Left ventricle myocardium inferior (tissue), 1 donor: ENCODE measurements at regions not wholly inside any gene's neighbourhood (a gene's known extent, or its start where the extent isn't known, plus 50 kb on each side); places are given as distances from the start of the nearest gene placed in this dataset.
A peak's percentile ranks its signal among the peaks of the same experiment; 100 is the strongest.

Source experiments
- DNase-seq: peaks from one replicate; pipeline ENCODE4 v3.0.0-alpha.2; 2020
- H3K27ac ChIP-seq: fragments of 200-600 bp; replicated peaks from 2 replicates; pipeline ENCODE4 v1.8.0; 2021
- H3K27me3 ChIP-seq: fragments of 200-600 bp; 2 replicates; pipeline ENCODE4 v1.8.0; 2021; ENCODE audit warnings: low read depth
- H3K36me3 ChIP-seq: fragments of 200-600 bp; 2 replicates; pipeline ENCODE4 v1.8.0; 2021
- H3K4me1 ChIP-seq: fragments of 200-600 bp; 2 replicates; pipeline ENCODE4 v1.8.0; 2021
- H3K4me3 ChIP-seq: fragments of 200-600 bp; 2 replicates; pipeline ENCODE4 v1.8.0; 2021; ENCODE audit warnings: mild to moderate bottlenecking, moderate library complexity
- H3K9me3 ChIP-seq: fragments of 200-600 bp; replicated peaks from 2 replicates; pipeline ENCODE4 v1.8.0; 2021
- intact Hi-C: fragments of 100-400 bp; cut with micrococcal nuclease; formaldehyde crosslinking; loops from one replicate; pipeline ENCODE4 v1.11.0; 2022
- TF ChIP-seq, protein P1 (sequence below): fragments of 200-600 bp; IDR thresholded peaks from 2 replicates; pipeline ENCODE4 v1.8.0; 2021; ENCODE audit warnings: antibody characterized with exemption, mild to moderate bottlenecking, borderline replicate concordance
- donor health status: DM: no; HTN: yes; CAD: no; lungs with severe emphysema.

DNA sequence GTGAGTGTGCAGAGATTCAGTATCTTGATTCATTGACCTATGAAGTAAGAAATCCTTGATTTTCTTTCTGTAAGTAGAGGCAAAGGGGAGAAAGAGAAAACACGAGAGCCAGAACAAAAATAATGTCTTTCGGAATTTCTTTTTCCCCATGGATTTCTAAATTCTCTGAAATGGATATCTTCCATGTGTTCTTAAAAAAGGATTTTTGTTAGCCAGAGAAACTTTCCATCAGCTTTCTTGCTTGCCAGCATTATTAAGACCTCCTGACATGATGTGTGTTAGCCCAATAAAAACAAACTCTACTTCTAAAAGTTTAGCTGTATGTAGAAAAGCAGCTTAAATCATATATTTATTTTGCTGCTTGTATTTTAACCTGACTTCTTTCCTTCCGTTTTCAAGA lies 122.3 kb upstream of the AADACL2 start:
- no peak overlapping the region for H3K4me3 ChIP-seq

DNA sequence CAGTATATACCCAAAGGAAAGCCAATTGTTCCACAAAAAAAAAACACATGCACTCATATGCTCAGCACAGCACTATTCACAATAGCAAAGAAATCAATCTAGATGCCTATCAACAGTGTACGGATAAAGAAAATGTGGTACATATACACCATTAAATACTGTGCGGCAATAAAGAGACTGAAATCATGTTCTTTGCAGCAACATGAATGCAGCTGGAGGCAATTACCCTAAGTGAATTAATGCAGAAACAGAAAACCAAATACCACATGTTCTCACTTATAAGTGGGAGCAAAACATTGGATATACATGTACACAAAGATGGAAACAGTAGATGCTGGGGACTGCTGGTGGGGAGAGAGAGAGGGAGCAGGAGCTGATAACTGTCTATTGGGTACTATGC lies 124.2 kb upstream of the AADACL2 start:
- DNase-seq, result no peak
- Histone ChIP-seq H3K4me1 (no peaks in the 10 kb centered on the region), H3K27me3 (no peaks in the 10 kb centered on the region), H3K36me3 (no peaks in the 10 kb centered on the region), H3K9me3 (peaks cover 14% of the 10 kb centered on the region), H3K27ac (no peak overlapping the region), H3K4me3 (no peak overlapping the region)
- intact Hi-C loops, result no loop called here
- TF ChIP-seq, protein P1, sequence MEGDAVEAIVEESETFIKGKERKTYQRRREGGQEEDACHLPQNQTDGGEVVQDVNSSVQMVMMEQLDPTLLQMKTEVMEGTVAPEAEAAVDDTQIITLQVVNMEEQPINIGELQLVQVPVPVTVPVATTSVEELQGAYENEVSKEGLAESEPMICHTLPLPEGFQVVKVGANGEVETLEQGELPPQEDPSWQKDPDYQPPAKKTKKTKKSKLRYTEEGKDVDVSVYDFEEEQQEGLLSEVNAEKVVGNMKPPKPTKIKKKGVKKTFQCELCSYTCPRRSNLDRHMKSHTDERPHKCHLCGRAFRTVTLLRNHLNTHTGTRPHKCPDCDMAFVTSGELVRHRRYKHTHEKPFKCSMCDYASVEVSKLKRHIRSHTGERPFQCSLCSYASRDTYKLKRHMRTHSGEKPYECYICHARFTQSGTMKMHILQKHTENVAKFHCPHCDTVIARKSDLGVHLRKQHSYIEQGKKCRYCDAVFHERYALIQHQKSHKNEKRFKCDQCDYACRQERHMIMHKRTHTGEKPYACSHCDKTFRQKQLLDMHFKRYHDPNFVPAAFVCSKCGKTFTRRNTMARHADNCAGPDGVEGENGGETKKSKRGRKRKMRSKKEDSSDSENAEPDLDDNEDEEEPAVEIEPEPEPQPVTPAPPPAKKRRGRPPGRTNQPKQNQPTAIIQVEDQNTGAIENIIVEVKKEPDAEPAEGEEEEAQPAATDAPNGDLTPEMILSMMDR, result no peak

More for the DNA sequence above, 122.3 kb upstream of the AADACL2 start:
- intact Hi-C loops, result no loop called here
- Histone ChIP-seq H3K9me3 (peaks cover 14% of the 10 kb centered on the region), H3K27ac (peak overlapping the region; percentile 59), H3K4me1 (no peaks in the 10 kb centered on the region), H3K27me3 (no peaks in the 10 kb centered on the region), H3K36me3 (no peaks in the 10 kb centered on the region)
- no peak for DNase-seq
- TF ChIP-seq, protein P1, result no peak

DNA sequence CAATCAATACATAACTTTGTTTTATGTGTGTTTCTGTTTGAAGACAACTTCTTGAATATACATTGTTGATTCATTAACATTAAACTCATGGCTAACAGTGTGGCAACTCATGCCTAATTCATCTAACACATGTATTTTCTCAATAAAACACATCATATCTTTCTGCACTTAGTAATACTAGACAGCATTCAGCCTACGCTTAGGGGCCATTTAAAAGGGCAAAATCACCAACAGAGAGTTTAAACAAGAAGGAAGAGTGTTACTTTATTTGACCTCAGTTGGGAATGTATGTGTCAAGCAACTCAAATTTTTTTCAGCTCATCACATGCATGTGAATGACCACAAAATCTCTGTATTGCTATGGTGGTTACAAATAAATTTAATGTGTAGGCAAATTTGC lies 128.8 kb upstream of the AADACL2 start:
- no peaks in the 10 kb centered on the region for H3K36me3 ChIP-seq
- H3K27me3 ChIP-seq, result no peaks in the 10 kb centered on the region
- H3K4me3 ChIP-seq, result no peak overlapping the region
- DNase-seq, result no peak
- peaks cover under 1% of the 10 kb centered on the region for H3K9me3 ChIP-seq
- intact Hi-C loops, result no loop called here
- TF ChIP-seq, protein P1, result no peak
- H3K27ac ChIP-seq, result no peak overlapping the region
- H3K4me1 ChIP-seq, result no peaks in the 10 kb centered on the region

DNA sequence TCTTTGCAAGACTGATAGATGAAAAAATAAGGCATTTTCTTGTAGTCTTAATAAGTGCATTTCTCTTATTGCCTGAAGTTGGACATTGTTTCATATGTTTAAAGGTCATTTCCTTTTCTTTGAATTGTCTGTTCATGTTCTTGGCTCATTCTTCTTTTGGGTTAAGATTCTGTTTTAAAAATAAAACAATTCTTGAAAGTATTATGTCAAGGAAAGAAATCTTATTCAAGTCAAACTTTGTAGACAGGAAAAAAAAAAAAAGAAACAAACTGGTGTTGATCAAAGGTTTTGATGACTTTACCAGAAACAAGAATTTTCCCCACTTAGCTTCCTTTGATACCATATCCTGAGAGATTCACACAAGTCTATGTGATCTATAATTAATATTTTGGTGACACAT lies 132.9 kb upstream of the AADACL2 start:
- intact Hi-C loops, result no loop called here
- no peak overlapping the region for H3K4me3 ChIP-seq
- H3K9me3 ChIP-seq, result no peaks in the 10 kb centered on the region
- H3K36me3 ChIP-seq, result no peaks in the 10 kb centered on the region
- H3K27ac ChIP-seq, result no peak overlapping the region
- no peaks in the 10 kb centered on the region for H3K27me3 ChIP-seq
- TF ChIP-seq, protein P1, result no peak
- no peak for DNase-seq
- H3K4me1 ChIP-seq, result no peaks in the 10 kb centered on the region

DNA sequence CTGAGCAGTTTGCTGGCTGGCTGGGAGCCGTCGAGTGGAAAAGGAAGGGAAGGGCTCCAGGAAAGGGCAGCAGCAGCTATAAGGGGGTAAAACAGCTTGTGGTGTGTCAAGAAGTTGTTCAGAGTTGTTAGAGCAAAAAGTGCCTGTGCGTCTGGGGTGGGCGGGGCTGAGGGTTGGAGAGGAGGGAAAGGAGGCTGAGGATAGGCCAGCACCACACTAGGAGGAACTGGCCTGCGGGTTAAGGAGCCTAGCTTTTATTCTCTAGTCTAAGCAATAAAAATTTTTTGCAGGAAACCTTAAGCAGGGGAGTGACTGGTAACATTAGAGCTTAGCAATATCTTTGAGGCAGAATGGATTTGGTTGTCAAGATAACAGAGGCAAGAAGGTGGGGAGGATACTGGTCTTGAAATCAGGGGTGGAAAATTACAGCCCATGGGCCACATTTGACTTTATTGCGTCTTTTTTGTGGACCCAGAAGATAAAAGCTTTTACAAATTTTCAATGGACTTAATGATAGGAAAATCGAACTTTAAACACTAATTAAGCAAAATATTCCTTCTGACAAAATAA lies 134.5 kb upstream of the AADACL2 start:
- Histone ChIP-seq H3K27me3 (no peaks in the 10 kb centered on the region), H3K4me3 (no peak overlapping the region), H3K4me1 (no peaks in the 10 kb centered on the region), H3K27ac (no peak overlapping the region), H3K9me3 (no peaks in the 10 kb centered on the region), H3K36me3 (no peaks in the 10 kb centered on the region)
- intact Hi-C loops, result no loop called here
- TF ChIP-seq, protein P1, result no peak
- no peak for DNase-seq
